22Rv1 (cell line): ENCODE measurements at regions not wholly inside any gene's neighbourhood (a gene's known extent, or its start where the extent isn't known, plus 50 kb on each side); places are given as distances from the start of the nearest gene placed in this dataset.

Experiments used
- CTCF ChIP-seq: fragments of 450-650 bp; IDR thresholded peaks from 2 replicates; pipeline ENCODE4 v1.5.1; 2017; ENCODE audit warnings: mild to moderate bottlenecking
- ZFX ChIP-seq: fragments of 450-650 bp; IDR thresholded peaks from 2 replicates; pipeline ENCODE4 v1.6.1; 2017; ENCODE audit warnings: antibody characterized with exemption, borderline replicate concordance

GRCh38 chr16:76932541-76933211 lies 258.3 kb upstream of the MON1B start:
- TF ChIP-seq CTCF, result no peak
- TF ChIP-seq ZFX, result no peak
